HG02642 (cell line): ENCODE measurements at regions not wholly inside any gene's neighbourhood (a gene's known extent, or its start where the extent isn't known, plus 50 kb on each side); places are given as distances from the start of the nearest gene placed in this dataset.

Experiments
- ATAC-seq: cut with Tn5 transposase; IDR thresholded peaks from one replicate; pipeline ENCODE4 v1.9.1; 2021; ENCODE audit warnings: mild to moderate bottlenecking; ENCODE audit not compliant: unreplicated experiment, poor library complexity

DNA sequence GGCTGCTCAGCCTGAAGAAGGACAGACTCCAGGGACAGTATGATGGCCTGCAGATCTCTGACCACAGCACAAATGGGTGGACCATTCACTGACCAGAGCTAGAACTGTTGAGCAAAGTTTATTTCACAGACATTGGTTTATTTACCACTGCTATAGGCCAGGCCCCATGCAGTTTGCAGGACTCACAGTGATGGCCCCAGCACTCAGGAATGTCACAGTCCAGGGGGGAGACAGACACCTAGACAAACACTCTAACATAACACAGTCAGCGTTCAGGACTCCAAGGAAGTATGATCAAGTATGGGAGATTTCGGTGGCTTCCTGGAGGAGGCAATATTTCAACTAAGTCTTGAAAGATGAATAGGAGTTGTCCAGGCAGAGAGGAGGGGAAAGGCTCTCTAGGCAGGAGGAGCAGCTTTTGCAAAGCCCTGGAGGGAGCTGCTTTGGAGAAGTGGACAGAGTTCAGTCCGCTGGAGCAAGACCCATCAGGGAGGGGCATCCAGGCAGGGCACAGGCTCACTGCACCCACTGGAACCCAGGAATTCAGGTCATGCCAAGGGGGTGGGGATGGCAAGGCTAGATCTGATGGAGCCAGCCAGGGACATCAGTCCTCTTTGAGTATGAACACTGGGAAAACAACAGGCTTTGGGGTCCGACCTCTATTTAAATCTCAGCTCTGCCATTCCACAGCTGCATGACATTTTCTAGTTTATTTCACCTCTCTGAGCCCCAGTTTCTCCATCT lies 454.3 kb downstream of the MATN1 start:
- no peak for ATAC-seq

- no peak for ATAC-seq
Measured at GRCh38 chr1:30267856-30268255, 455.5 kb downstream of the MATN1 start.

GRCh38 chr1:30267046-30267445 lies 456.3 kb downstream of the MATN1 start:
- ATAC-seq = no peak

DNA sequence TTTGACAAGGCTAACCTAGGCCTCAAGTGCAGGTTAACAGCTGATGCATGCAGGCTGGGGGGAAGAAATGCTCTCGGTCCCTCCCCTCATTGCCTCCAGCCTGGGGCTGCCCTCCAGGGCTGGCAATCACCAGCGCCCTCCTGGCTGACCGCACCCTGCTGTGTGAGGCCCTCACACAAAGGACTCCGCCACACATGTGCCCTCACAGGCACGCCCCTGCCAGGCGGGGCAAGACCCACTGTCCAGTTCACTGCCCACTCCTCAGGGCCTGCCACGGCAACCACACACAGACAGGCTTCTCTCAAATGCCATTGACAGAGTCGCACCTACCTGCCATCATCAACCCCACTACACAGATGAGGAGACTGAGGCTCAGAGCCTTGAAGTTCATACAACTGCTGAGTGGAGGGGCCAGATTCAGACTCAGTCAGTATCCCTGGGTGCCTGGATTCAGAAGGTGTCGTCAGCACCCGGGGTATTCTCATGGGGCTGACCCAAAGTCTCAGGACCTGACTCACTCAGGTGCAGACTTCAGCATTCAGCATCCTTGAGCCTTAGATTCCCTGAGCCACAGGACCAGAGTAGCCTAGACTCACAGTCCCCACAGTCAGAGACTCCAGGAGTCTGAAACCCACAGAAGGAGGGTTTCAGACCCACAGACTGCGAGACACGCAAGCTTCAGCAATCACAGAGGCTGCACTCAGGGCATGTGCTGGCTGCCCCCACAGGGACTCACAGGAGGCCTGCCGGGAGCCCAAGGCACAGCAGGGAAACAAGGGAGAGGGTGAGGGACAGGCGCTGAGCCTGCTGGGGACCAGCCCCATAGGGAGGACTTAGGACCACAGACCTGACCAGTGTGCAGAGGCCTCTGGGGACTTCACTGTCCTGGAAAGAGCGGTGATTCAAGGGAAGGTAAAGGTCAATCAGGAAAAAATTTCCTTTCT lies 458.0 kb downstream of the MATN1 start:
- ATAC-seq = no peak

DNA sequence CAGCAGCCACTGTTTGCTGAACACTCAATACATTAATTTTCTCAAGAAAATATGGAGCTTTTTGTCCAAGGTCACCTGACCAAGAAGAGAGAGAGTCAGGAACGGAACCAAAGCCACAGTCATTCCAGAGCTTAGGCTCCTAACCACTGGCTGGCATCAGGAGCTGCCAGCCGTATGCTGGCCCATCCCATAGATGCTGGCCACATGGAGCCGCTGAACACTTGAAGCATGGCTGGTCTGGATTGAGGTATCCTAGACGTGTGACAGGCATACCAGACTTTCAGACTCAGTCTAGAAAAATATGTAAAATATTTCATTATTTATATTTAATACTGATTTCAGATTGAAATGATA lies 458.7 kb downstream of the MATN1 start:
- no peak for ATAC-seq

DNA sequence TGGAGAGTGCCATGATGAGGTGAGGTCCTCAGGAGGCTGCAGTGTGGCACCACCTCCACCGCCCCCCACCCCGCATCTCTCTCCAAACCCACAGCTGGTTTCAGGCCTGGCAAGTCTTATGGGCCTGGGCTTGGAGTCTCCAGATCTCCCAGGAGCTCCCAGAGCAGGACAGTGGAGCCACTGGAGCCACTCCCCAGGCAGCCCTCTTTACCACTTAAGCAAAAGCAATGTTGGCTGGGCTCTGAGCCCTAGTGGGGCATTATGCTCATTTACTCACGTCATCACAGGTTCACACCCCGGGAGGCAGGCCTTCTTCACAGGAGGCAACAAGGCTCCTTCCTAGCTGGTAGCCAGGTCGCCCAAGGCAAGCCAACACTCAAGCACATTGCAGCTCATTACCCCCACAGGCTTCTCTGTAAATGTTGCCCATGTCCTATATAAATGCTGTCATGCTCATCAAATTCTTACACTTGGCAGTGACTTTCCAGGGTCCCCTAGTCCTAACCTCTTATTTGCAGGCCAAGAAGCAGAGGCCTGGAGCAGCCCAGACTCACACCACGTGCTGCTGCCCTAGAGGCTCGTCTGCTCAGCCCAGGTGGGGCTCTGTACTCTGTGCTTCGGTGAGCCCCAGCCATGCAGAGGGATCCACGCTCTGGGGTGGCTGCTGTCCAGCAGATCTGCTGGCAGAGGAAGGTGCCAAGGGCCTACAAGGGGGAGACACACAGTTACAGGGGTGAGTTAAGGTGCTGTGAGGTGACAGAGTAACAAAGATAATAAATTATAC lies 459.3 kb downstream of the MATN1 start:
- no peak for ATAC-seq

- no peak for ATAC-seq
Measured at GRCh38 chr1:30263405-30263804, 460.0 kb downstream of the MATN1 start.

DNA sequence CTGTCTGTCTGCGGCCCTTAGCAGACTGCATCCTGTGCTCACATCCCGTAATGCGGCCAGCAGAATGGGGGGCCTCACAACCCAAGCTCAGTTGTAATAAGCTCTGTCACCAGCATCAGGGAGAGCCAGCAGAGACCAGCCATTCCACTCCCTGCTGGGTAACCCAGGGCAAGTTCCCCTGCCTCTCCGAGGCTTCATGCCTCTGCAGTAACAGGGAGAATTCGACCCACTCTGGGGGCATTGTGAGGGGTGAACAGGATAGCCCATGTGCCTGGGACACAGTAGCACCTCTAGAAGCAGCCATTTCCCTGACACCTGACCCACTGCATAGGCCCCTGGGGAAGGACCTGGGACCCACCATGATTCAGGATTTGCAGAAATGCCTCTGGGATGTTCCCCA lies 461.2 kb downstream of the MATN1 start:
- ATAC-seq = no peak

GRCh38 chr1:30260318-30260717 lies 463.1 kb downstream of the MATN1 start:
- no peak for ATAC-seq

GRCh38 chr1:30259631-30260030 lies 463.8 kb downstream of the MATN1 start:
- ATAC-seq = no peak

DNA sequence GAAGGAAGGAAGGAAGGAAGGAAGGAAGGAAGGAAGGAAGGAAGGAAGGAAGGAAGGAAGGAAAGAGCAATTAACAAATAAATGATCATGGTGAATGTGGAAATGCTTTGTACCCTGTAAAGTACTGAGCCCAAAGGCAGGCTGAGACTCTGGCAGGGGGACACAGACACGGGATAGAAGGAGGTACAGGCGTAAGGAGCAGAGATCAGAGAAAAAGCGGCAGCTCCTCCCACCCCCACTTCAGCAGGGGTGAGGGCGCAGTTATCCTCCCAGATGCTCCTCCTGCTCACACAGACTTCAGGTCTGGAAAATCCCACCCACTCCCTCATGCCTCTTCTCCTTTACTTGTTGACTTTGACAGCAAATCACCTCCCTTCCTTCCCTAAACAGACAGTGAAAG lies 464.5 kb downstream of the MATN1 start:
- ATAC-seq = no peak

DNA sequence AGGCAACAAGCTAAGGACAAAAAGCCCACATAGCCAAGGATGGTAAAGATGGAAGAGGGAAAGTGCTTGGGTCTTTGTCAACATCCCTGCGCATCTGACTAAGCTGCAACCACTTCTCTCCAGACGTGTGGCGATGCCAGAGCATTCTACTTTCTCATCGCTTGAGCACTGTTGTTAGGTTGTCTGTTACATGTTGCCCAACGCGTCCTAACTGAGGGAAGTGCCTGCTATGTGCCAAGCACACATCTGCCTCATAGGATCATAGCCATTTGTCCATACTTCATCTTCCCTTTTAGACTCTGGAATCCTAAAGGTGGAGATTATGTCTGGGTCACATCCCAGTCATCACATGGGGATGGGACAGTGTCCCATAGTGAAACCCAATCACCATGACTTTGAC lies 464.9 kb downstream of the MATN1 start:
- no peak for ATAC-seq

GRCh38 chr1:30257742-30258380 lies 465.5 kb downstream of the MATN1 start:
- no peak for ATAC-seq

GRCh38 chr1:30257322-30257721 lies 466.1 kb downstream of the MATN1 start:
- ATAC-seq = no peak

GRCh38 chr1:30256911-30257310 lies 466.5 kb downstream of the MATN1 start:
- ATAC-seq = no peak

DNA sequence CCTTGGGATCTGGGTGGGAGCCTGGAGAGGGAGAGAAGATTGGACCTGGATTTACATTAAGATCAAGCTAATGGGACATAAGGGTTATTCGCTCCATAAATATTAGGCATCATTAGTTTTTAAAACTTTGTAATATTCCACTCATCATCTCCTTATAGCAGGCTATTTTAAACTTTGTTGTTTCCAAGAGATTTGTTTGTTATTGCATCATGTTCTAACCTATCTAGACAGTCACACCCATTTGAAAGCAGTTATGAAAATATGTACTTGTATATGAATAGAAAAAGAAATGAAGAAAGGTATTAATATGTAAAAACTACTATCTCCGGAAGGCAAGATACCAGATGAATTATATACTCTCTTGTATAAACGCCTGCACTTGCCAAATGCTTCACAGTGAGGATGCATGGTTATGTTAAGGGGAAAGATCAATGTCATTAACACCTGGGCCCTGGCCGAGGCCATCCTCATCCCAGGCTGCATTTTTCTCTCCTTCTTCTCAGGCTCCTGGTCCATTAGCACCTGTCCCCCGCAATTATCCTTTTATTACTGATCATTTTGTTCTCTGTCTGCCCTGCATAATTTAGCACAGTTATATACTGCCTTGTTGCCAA lies 468.2 kb downstream of the MATN1 start:
- ATAC-seq = no peak

DNA sequence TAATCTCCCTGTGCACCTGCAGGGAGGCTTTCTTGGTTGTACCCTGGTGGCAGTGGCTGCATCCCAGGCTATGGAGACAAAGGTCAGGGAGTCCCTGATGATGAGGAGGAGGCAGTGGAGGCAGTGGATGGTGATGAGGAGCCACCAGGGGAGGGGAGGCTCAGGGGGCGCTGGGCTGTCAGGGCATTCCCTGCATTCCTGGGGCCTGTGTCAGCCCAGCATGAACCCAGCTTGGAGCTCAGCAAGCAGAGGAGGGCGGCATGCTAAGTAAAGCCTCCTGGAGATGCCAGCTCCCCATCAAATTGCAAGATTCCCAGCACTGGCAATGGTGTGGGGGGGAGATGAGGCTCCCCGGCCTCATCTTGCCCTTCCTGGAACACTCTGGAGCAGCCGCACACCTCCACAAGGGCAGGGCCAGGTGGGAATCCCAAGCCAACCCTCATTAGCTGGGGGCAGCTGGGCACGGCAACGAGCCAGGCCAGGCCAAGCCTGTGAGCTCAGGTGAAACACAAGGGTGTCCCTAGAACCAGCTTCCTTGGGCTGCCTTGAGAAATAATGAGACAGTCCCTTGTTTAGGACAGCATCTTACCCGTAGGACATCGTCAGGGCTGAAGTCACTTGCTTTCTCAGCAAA lies 469.5 kb downstream of the MATN1 start:
- ATAC-seq = no peak

GRCh38 chr1:30253361-30253760 lies 470.0 kb downstream of the MATN1 start:
- ATAC-seq = no peak

- no peak for ATAC-seq
Measured at GRCh38 chr1:30250984-30251850, 472.2 kb downstream of the MATN1 start.
